ENCODE measurements at regions not wholly inside any gene's neighbourhood (a gene's known extent, or its start where the extent isn't known, plus 50 kb on each side); places are given as distances from the start of the nearest gene placed in this dataset.

DNA sequence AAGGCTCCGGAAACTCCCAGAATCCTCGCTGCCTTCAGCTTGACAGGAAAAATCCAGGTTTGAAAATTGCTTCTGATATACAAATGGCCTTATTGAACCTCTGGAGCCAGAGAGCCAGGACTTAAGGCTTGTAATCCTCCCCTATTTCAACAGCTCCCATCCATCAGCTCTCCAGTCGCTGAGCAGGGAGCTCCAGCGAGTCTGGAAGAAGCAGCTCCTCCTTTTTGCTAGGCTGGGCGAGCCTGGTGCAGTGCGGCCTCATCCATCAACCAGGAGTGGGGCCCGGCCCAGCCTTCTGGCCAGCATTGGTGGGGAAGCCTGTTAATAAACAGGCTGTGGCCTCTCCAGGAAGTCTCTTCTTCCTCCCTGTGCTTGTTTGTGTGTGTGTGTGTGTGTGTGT is 424.4 kb downstream of the TCERG1L start:
- H3K9me3 ChIP-seq = no peaks in the 10 kb centered on the region
- H3K36me3 ChIP-seq = no peaks in the 10 kb centered on the region
- H3K27me3 ChIP-seq = no peaks in the 10 kb centered on the region
- TF ChIP-seq, protein P1, sequence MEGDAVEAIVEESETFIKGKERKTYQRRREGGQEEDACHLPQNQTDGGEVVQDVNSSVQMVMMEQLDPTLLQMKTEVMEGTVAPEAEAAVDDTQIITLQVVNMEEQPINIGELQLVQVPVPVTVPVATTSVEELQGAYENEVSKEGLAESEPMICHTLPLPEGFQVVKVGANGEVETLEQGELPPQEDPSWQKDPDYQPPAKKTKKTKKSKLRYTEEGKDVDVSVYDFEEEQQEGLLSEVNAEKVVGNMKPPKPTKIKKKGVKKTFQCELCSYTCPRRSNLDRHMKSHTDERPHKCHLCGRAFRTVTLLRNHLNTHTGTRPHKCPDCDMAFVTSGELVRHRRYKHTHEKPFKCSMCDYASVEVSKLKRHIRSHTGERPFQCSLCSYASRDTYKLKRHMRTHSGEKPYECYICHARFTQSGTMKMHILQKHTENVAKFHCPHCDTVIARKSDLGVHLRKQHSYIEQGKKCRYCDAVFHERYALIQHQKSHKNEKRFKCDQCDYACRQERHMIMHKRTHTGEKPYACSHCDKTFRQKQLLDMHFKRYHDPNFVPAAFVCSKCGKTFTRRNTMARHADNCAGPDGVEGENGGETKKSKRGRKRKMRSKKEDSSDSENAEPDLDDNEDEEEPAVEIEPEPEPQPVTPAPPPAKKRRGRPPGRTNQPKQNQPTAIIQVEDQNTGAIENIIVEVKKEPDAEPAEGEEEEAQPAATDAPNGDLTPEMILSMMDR (IDR thresholded peaks at IDR 0.05) = no peak
- TF ChIP-seq POLR2A (IDR thresholded peaks at IDR 0.05) (no peak), EP300 (IDR thresholded peaks at IDR 0.05) (no peak)
- no peak overlapping the region for H3K27ac ChIP-seq
- WGBS, 2 donors = 69 to 73% methylated on average over 6 to 7 of the region's 7 CpGs
- H3K4me3 ChIP-seq = no peak overlapping the region
- H3K4me1 ChIP-seq = no peaks in the 10 kb centered on the region
- no peak for DNase-seq (ENCODE audit: low spot score in 2 of 2)

DNA sequence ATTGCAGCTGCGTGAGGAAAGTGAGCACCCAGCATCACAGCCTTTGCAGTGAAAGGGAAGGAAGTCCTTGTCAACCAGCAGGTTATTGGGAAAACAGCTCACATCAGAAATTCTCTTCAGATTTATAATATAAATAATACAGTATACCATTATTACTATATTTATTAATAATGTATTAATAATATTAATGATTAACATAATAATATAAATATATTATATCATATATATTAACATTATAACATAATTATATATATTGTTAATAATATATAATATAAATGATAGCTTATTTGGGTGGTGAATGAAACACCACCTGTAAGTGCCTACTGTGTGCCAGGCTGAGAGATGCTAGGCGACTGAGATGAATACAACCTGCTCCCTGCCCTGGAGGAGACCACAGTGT is 423.0 kb downstream of the TCERG1L start:
- WGBS, 2 donors = 85 to 91% methylated on average over 2 of the region's 2 CpGs
- TF ChIP-seq, protein P1 (IDR thresholded peaks at IDR 0.05) = no peak
- no peak for TF ChIP-seq POLR2A (IDR thresholded peaks at IDR 0.05)
- no peak for TF ChIP-seq EP300 (IDR thresholded peaks at IDR 0.05)

DNA sequence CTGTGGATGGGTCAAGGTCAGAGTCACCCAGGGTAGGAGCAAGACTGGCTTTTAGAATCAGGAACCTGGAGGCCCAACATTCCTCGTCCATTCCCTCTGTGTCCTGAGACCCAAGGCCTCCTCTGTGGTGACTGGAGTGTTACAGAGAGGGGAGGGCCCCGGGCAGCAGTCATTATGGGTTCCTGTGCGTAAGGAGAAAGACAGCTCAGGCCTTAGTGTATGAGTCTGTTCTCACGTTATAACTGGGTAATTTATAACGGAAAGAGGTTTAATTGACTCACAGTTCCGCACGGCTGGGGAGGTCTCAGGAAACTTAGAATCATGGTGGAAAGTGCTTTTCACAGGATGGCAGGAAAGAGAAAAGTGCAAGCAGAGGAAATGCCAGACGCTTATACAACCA is 422.3 kb downstream of the TCERG1L start:
- Histone ChIP-seq H3K27ac (no peak overlapping the region), H3K4me3 (no peak overlapping the region), H3K36me3 (no peaks in the 10 kb centered on the region), H3K9me3 (no peaks in the 10 kb centered on the region), H3K27me3 (no peaks in the 10 kb centered on the region), H3K4me1 (no peaks in the 10 kb centered on the region)
- no peak for DNase-seq (ENCODE audit: low spot score in 2 of 2)
- 61 to 70% methylated on average over 8 of the region's 8 CpGs for WGBS, 2 donors
- no peak for TF ChIP-seq POLR2A (IDR thresholded peaks at IDR 0.05)
- TF ChIP-seq EP300 (IDR thresholded peaks at IDR 0.05) = no peak
- TF ChIP-seq, protein P1 (IDR thresholded peaks at IDR 0.05) = no peak

More for the DNA sequence above, 423.0 kb downstream of the TCERG1L start:
- Histone ChIP-seq H3K27me3 (no peaks in the 10 kb centered on the region), H3K4me3 (no peak overlapping the region), H3K4me1 (no peaks in the 10 kb centered on the region), H3K36me3 (no peaks in the 10 kb centered on the region), H3K9me3 (no peaks in the 10 kb centered on the region), H3K27ac (no peak overlapping the region)
- DNase-seq (ENCODE audit: low spot score in 2 of 2) = no peak

DNA sequence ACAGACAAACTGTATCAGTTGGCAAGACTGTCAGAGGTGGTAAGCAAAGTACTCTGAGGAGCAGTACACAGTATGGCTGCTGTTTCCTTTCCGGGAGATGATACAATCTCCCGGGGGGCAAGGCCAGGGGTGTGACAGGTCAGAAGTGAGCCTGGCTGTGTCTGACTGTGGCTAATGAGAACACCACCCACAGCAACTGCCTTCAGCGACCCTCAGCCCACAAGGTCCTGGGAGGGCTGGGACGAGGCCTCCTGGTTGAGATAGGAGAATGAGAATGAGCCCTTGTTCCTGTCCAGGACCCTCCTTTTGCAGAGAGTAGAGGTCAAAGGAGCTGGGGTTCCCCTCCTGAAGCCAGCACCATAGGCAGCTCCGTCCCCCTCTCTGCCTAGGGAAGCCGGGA is 421.7 kb downstream of the TCERG1L start:
- Histone ChIP-seq H3K27me3 (no peaks in the 10 kb centered on the region), H3K36me3 (no peaks in the 10 kb centered on the region), H3K4me1 (no peaks in the 10 kb centered on the region), H3K9me3 (no peaks in the 10 kb centered on the region), H3K27ac (no peak overlapping the region), H3K4me3 (no peak overlapping the region)
- DNase-seq (ENCODE audit: low spot score in 2 of 2) = no peak
- TF ChIP-seq, protein P1 (IDR thresholded peaks at IDR 0.05) = no peak
- TF ChIP-seq POLR2A (IDR thresholded peaks at IDR 0.05) = no peak
- no peak for TF ChIP-seq EP300 (IDR thresholded peaks at IDR 0.05)
- 37 to 56% methylated on average over 6 of the region's 6 CpGs for WGBS, 2 donors

DNA sequence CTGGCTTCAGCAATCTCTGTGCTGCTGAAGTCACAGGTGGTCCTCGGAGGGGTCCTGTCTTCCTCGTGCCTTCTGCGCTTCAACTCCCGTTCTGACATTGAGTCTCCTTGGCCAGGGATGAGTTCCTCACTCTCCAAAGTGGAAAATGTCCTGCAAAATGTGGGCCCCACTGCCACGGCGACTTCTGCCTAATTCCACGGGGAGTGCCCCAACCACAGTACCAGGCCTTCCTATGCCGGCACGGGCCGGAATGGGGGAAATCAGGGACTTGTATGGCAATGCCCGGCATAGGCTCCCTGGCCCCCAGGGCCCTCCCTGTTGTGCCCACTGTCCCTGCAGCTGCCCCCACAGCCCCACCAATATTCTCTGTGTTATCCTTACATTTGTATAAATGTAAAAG is 420.5 kb downstream of the TCERG1L start:
- Histone ChIP-seq H3K27ac (no peak overlapping the region), H3K4me3 (no peak overlapping the region), H3K9me3 (no peaks in the 10 kb centered on the region), H3K27me3 (no peaks in the 10 kb centered on the region), H3K36me3 (no peaks in the 10 kb centered on the region), H3K4me1 (no peaks in the 10 kb centered on the region)
- WGBS, 2 donors = 87% methylated on average over 11 of the region's 11 CpGs
- no peak for DNase-seq (ENCODE audit: low spot score in 2 of 2)
- TF ChIP-seq POLR2A (IDR thresholded peaks at IDR 0.05) (no peak), EP300 (IDR thresholded peaks at IDR 0.05) (no peak)
- TF ChIP-seq, protein P1 (IDR thresholded peaks at IDR 0.05) = no peak
